HL-60 (cell line): ENCODE measurements at regions not wholly inside any gene's neighbourhood (a gene's known extent, or its start where the extent isn't known, plus 50 kb on each side); places are given as distances from the start of the nearest gene placed in this dataset.

Source experiments
- GABPA ChIP-seq: IDR thresholded peaks from 2 replicates; pipeline ENCODE4 v1.6.1; 2012; ENCODE audit warnings: low read depth
- POLR2AphosphoS5 ChIP-seq: IDR thresholded peaks from 2 replicates; pipeline ENCODE4 v1.6.1; 2012; ENCODE audit warnings: low read depth
- SPI1 ChIP-seq: IDR thresholded peaks from 2 replicates; pipeline ENCODE4 v1.6.1; 2012; ENCODE audit warnings: low read depth, mild to moderate bottlenecking, borderline replicate concordance
- TF ChIP-seq, protein P1 (sequence below): IDR thresholded peaks from one replicate; pipeline ENCODE4 v1.5.1; 2011; ENCODE audit warnings: low read length, control low read depth, inconsistent platforms; ENCODE audit not compliant: insufficient read depth

- TF ChIP-seq, protein P1, sequence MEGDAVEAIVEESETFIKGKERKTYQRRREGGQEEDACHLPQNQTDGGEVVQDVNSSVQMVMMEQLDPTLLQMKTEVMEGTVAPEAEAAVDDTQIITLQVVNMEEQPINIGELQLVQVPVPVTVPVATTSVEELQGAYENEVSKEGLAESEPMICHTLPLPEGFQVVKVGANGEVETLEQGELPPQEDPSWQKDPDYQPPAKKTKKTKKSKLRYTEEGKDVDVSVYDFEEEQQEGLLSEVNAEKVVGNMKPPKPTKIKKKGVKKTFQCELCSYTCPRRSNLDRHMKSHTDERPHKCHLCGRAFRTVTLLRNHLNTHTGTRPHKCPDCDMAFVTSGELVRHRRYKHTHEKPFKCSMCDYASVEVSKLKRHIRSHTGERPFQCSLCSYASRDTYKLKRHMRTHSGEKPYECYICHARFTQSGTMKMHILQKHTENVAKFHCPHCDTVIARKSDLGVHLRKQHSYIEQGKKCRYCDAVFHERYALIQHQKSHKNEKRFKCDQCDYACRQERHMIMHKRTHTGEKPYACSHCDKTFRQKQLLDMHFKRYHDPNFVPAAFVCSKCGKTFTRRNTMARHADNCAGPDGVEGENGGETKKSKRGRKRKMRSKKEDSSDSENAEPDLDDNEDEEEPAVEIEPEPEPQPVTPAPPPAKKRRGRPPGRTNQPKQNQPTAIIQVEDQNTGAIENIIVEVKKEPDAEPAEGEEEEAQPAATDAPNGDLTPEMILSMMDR = no peak
- no peak for TF ChIP-seq SPI1
- TF ChIP-seq GABPA = no peak
- no peak for TF ChIP-seq POLR2AphosphoS5
Measured at GRCh38 chr6:102928109-102928508, 1534.6 kb downstream of the GRIK2 start.
